Inflammatory macrophage treated with lipopolysaccharide for 4 hours (primary cell): ENCODE measurements at regions not wholly inside any gene's neighbourhood (a gene's known extent, or its start where the extent isn't known, plus 50 kb on each side); places are given as distances from the start of the nearest gene placed in this dataset.

ENCODE experiments used
- DNase-seq: peaks from one replicate; pipeline ENCODE4 v3.0.0-alpha.2; 2020

DNA sequence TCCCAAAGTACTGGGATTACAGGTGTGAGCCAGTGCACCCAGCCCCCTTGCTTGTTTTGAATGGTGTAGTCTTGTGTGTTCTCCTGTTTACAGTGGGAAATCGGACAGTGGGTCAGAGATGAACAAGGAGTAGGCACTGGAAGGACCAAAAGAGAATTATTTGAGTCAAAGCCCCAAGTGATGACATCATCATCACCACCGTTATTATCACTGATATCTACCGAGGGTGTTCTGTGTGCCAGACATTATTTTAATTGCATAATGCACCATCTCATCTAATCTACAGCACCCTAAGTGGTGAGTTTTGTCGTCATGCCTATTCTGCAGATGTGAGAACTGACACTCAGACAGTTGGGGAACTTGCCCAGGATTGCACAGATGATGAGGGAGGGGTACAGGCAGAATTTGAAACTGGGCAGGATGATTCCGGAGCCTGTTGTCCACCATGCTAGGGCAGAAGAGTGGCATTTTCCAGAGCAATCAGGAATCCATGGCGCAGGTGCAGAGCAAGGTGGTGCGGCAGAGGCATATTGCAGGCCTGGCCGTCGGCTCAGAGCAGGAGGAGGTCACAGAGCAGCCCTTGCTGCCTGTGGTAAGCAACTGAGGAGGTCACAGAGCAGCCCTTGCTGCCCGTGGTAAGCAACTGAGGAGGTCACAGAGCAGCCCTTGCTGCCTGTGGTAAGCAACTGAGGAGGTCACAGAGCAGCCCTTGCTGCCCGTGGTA, 137.0 kb upstream of the HDAC4 start:
- no peak for DNase-seq

DNA sequence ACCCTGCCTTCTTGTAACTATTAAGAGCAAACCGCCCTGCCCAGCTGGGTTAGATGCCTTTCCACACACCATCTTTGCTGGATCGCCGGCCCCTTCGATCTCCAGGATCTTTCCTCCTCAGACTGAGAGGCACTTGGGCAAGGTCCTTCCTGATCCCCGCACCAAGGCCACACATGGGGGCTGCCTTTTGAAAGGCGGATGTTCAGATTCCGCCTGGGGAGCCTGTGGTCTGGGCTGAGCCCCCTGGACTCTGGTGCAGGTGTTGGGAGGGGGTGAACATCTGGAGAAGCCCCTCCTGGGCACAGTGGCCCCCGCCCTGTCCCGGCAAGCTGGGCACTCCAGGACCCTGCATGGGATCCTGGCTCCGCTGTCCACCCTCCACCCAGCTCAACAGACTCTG, 135.4 kb upstream of the HDAC4 start:
- DNase-seq = no peak

DNA sequence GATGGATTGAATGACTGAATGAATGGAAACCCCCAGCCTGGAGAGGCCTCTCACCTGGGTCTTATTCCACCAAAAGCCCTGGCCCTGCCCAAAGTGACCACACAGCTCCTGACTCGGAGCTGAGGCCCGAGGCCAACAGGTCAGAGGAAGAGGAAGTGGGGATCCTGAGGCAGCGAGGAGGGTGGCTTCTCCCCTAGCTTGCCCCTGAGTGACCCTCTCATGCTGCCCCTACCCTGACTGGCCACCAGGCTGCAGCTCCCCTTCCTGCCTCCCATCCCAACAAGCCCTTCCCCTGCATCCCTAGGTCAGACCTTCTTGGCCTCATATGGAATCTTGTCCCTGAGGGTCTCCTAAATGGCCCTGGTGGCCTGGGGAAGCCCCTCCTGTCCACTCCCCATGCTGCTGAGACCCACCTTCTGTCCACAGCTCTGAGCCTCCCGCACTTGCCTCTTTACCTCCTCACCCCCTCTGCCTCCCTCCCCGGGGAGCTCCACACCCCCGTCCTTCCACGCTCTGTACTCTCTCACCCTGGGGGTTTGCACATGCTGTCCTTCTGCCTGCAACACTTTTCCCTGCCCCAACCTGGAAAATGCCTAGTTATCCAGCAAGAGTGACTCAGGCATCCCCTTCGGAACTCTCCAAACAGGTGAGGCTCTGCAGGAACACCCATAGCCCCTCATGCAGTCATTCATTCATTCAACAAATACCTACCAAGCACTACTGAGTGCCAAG, 134.8 kb upstream of the HDAC4 start:
- no peak for DNase-seq

DNA sequence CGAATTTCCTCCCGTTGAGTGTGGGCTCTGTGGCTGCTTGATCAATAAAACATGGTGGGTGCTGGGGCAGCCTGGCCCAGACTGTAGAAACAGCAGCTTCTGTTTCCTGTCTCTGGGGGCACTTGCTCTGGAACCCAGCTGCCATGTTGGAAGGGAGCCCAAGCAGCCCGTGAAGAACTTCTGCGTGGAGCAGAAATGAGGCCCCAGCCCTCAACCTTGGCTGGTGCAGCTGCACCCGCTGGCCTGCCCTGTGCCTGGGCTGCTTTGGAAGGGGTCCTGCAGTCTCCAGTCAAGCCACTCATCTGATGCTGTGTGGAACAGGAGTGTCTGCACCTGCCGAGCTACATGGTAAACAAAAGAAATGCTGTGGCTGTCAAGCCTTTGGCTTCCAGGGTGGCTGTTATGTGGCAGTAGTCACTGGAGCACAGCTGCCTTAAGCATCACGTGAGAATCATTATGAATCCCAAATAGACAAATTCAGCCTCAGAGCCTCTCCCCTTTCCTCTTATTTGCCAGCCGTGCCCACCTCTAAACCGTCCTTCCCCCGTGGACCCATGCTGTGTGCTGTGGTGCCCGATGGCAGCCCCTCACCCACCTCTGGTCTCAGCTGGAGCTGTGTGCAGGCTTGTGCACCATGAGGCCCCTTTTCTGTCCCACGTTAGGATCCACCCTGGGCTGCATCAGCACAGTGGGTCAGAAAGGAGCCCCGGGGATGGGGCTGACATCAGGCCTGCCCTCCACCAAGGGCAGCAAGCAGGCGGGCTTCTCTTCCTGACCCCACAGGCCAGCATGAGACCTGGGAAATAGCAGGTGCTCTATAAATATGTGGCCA, 134.0 kb upstream of the HDAC4 start:
- no peak for DNase-seq

DNA sequence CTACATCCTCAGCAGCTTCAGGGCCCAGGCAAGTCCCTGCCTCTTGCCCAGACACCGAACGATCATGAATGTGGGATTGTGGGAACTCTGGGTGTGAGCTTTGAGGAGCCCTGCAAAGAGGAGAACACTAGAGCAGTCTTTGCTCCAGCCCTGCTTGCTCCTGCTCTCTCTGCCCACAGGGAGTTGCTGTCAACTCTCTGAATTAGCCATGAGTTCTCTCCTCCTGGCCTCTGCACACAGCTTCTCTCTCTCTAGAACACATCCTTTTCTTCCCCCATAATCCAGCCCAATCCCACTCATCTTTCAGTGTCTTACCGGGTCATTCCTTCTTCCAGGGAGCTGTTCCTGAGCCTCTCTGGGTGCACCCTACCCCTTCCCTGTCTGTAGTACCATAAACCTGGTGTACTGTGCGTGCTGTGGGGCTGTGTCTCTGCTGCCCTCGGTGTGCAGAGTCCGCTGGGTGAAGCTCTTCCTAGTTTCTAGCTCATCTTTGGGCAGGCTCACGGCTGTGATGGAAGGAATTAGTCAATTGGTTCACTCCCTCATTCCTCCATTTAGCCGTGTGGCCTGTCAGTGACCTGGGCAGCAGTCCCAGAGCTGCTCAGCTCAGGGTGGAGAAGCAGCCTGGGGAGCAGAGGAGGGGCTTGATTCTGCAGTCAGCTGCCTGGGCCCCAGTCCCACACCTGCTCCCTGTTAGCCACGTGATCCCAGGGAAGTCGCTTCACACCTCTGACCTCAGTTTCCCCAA, 132.9 kb upstream of the HDAC4 start:
- no peak for DNase-seq

DNA sequence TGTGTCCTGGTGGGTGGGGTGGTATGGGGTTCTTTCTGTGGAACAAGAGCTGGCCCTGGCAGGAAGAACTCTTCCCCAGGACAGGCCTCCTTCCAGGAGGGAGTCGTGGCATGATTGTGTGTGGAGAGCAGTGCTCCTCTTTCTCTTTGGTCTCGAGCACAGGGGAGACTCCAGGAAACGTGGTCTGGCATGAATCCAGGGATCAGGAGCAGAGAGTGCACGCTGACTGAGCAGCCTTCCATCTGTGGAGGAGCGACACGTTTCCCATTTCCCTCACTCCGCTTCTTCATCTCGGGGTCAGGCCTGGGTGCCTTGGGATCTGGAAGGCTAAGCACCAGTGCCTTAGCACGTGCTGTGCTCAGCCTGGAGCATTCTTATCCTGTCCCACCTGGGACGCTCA, 132.0 kb upstream of the HDAC4 start:
- DNase-seq = no peak

DNA sequence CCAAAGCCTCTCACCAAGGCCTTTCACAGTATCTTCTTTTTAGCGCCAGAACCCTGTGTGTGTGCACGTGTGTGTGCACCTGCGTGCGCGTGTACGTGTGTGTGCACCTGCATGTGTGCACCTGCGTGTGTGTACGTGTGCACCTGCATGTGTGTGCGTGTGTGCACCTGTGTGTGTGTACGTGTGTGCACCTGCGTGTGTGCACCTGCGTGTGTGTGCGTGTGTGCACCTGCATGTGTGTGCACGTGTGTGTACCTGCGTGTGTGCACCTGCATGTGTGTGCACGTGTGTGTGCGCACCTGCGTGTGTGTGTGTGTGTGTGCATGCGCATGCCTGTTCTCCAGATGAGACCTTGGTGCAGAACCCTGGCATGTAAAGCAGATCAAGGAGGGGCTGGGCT, 131.4 kb upstream of the HDAC4 start:
- DNase-seq = no peak

DNA sequence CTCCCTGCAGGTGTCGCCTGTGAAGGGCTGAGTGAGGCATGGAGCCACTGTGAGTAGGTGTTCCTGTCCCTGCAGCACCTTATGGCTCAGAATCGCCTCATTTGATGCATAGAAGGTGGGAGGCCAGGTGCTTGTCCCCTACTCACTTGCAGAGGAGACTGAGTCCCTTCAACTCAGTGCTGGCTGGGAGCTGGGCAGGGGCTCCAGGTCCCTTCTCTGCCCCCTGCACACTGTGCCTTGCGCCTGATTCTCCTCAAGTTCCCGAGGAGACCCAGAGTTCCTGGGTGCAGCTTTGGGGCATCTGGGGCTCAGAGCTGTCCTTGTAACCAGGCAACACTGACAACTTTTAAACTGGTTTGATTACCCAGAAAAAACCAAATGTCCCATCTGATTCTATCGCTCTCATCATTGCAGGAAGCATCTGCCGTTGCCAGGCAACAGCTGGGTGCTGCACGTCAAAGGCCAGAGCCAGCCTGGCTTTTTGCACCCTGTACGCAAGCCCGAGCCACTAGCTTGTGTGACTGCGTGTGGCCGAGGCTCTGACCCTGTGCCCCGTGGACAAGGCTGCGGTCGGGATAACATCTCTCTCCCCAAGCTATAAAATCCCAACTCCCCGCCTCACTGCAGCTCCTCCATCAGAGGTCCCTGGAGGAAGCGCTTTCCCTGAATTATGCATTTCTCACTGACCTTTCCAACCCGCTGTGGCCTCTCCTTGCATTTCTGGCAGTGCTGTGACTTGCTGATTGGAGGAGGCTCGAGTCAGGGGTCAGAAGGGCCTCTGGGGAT, 130.8 kb upstream of the HDAC4 start:
- DNase-seq = no peak

DNA sequence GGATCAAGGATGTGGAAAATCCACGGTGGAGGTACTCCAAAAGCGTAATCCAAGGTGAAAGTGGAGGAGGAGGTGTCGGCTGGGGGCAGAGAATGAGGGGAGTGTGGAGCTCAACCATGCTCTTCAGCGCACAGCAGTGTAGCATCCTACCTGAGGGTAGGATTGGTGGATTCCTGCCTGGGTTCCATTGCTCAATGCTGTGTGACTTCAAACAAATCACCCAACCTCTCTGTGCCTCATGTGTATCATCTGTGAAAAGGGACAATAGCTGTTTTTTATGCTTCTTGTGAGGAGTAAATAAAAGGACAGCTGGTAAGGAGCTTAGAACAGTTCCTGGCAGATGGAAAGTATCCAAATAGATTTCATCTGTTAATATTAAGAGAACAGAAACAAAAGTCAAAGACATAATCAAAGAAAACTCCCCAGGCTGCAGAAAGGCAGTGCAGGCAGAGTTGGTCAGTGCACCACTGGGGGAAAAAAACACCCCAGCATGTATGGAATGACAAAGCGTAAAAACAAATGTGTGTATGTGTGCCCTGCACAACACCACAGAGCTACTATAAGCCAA, 130.0 kb upstream of the HDAC4 start:
- DNase-seq = no peak

DNA sequence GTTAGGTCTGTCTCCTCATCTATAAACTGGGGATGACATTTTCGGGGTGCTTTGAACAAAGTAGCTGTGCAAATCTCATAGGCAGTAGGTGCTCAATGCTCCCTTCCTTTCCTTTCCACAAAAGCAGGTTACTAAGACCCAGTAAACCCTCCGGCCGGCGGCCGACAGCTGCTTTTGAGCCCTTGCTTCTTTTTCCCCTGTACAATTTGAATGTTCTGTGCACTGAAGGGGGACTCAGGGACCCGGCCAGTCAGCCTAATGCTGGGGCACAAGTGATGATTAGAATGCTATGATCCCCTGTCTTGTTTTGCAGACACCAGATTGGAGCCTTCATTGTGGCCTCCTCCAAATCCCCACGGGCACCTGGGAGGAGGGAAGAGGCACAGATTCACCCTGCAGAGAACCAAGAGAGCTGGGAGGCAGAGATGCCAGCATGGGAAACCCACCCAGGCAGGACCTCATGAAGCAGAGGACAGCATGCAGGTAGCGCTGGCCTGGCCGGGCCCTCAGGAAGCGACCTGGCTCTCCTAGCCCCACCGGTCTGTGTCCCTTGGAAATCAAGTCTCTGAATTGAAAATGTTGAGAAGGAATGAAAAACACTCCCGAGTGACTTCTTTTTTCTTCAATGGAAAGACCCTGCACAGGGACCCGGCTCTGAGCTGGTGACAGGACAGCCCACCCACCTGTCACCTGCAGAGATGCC, 128.6 kb upstream of the HDAC4 start:
- no peak for DNase-seq

DNA sequence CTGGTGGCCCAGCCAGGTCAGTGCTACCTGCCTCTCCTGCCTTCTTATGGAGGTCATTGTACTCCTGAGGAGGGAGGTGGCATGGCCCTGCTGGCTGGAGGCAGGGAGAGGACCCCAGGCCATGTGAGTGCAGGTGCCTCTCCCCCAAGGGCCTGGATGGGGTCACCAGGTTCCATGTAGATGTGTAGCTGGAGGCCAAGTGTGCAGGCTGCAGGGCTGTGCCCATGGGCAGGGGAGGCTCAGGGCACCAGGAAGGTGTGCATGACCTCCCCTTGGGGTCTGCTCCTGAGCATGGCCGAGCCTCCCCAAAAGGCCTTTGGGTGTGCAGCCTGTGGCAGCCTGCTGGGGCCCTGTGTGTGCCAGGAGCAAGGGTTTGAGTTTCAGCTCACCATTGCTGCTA, 128.1 kb upstream of the HDAC4 start:
- DNase-seq = no peak

DNA sequence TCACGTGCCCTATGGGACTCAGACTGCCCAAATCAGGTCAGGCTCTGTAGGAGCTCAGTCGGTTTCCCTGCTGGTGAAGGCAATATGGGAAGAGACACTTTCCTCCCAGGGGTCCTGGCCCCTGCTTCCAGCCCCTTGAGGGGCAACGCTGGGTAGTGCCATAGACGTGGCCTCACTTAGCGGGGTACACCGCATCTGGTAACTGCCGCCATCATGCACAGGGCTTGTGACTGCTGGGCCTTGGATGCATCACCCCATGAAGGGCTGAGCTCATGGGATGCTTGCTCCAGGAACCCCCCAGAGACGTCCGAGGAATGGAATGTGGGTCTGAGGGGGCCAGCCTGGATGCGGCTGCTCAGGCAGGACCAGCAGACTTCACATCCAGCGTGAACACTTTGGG, 127.3 kb upstream of the HDAC4 start:
- DNase-seq = no peak

DNA sequence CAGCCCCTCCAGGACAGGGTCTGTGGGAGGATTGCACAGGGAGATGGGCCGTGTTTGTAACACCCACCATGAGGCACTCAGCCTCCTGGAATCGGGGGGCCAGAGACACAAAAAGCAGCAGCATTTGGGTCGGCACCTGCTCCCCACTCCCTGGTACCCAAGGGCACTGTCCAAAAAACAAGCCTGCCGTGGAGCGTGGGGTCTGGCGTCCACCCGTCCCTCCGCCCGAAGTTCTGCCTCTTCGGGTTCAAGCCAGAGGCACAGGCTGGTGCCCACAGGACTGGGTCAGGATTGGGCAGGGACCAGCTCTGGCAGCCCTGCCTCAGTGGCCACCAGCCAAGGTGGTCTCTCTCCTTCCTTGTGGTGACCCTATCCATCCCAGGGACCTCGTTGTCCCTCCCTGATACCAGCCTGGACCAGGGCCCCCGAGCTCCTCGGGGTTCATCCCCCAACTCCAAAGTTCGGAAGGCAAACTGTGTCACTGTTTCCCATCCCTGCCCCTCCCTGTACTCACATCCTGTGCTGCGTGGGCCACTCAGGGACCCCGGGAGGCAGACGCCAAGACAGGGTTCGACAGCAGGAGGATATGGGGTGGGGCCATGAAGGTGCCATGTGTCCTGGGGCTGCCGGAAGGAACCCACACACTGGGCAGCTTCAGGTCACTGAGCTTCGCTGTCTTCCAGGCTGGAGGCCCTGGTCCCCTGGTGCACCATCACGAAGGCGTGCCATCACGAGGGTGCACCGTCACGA, 126.0 kb upstream of the HDAC4 start:
- DNase-seq = no peak

DNA sequence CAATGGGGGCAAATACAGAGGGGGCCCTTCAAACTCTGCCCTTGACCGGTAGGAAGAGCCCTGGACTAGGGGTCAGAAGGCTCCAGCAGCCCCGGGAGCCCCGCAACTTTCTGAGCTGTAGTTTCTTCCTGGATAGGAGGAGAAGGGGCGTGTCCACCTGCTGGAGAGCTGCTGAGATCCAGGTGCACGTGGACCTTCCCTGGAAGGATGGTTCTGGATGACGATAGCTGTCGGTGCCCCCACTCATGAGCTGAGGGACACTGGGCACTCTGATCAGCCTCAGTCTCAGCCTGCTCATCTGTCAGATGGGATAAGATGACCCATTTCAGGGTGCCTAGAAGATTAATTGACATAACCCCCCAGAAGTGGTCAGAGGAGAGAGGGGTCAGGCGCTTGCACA, 125.2 kb upstream of the HDAC4 start:
- DNase-seq = no peak

DNA sequence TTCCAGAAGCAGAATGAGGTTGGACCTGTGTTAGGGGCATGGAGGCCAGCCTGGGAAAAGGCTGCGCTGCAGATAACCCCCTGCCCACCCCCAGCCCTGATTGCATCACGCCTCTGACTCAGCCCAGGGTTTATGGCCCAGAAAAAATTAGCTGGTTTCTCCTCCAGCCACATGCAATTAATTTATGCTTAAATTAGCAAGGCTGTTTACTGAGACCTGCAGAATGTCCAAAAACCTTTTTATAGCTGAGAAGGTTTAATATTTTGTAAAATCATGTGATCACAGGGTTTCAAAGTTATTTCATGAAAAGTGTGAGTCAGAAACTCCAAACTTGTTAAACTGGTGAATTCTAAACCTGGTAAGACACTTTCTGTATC, 123.1 kb upstream of the HDAC4 start:
- no peak for DNase-seq

DNA sequence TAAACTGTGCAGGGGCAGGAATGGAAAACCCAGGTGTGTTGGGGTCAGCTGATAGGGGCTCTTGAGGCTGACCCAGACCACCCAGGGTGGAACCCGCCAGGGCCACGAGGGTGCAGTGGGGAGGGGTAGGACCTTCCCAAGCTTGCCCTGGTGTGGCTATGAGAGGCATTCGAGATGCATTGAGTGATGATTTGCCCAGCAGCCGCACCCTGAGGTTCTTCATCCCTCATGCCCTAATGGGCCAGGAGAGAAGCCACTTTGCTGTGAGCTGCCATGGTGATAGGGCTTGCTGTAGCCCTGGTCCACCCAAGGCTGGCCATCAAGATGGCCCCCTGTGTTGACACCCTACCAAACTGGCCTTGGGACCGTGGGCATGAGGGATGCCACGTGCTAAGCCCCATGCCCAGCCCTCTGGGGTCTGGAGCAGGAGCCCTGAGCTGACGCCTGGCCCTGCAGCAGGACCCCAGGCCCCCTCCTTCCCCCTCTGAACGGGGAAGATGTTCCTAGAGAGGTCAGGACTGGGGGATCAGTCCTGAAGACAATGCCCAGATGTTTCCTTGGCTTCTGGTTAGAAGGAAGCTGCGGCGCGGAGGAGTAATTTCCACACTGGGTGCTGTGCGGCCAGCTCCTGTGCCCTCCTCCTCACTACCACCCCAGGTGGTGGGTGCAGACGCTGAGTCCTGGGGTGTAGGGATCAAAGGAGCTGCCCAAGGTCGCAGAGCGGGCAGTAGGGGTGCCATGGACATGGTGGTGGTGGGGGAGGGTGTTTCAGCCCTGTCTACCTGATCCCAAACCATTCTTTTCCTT, 122.5 kb upstream of the HDAC4 start:
- no peak for DNase-seq

DNA sequence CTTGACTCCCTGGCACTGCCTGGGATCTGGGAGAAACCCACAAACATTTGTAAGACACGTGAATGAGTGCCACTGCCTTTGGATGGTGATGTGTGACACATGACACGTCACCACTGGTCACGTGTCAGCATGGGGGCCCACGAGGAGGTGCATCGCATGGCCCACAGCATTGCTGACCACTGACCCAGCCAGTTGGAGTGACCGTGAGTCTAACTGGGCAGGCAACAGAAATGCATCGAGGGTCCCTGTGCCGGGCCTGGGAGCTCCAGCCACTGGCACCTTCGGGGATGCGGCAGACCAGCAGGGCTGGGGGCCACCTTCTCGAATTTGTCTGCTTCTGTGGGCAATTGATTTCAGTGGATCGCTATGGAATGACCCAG, 121.9 kb upstream of the HDAC4 start:
- no peak for DNase-seq

DNA sequence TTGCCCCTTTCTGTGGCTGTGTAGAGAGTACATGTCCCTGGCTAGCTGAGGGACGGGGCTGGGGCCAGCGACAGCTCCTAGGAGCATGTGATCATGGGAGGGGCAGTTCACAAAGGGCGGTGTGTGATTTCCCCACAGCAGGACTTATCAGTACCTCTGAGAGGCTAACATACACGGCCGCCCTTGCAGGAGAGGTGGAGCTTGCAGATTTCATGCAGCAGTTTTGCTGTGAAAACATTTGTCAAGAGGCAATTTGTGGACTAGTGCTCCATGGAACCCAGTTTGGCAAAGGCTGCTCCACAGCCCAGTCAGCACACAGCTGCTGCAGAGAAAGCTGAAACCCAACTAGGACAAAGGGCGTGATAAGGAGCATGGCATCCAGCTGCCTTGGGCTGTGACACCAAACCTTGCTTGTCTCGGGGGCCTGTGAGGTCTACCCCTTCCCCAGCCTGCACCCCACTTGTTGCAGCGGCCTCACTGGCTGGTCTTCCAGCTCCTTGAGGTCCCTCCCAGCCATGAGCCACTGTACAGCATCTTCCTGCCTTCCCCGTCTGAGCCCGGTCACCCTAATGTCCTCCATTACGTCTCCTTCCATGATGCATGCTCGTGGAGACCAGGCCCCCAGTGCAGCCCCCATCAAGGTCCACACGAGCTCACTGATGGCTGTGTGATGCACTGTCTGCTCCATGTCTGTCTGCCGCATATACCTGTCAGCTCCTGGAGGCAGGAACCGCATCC, 121.4 kb upstream of the HDAC4 start:
- DNase-seq = no peak

DNA sequence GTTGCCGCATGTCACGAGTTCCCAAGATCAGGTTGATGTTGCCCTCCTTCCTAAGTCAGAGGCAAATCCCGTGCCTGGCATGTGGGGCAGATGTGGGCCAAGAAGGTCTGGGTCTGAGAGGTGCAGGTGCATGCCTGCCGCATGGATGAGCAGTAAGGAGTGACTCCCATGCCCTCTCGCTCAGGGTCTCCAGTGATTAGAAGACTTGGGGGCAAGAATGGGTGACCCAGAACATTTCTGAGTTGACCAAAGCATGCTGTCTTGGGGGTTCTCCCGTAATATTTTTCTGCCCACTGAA, 120.6 kb upstream of the HDAC4 start:
- no peak for DNase-seq
